ENCODE measurements at regions not wholly inside any gene's neighbourhood (a gene's known extent, or its start where the extent isn't known, plus 50 kb on each side); places are given as distances from the start of the nearest gene placed in this dataset.

DNA sequence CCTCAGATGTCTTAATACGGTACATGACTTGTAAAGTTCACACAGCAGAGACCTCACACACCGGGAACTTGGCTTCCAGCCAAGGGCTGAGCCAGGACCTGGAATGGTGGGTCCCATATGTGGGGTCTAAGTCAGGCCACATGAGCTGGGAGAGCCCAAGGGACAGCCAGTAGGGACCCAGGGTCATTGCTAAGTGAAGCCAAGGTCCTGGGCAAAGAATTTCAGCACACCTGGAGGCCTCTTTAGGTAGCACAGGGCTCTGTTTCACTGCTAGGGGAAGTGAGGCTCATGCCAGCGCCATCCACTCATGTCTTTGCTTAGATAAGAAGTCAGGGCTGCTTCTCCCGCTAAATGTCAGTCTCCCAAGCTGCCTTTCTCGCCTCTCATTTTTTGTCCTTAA, 116.6 kb upstream of the TLE3 start:
- DNase-seq, result no peak

DNA sequence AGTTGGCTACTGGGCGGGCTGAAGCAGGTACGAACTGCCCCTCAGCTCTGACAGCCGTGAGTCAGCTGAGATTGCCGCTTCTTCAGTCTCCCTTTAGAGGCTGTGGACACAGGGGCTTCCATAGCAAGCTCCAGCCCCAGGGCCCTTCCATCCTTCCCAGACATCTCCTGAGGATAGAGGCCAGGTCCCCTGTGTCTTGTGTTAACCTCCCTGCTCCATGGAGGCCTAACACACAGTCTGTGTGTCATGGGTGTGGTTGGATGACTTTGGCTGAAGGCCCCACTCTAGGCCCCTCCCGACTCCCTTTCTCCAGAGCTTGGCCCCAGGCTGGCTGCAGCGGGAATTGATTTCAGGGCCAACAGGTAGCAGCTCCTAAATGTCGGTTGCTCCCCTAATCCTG, 116.1 kb upstream of the TLE3 start:
- DNase-seq, result no peak

DNA sequence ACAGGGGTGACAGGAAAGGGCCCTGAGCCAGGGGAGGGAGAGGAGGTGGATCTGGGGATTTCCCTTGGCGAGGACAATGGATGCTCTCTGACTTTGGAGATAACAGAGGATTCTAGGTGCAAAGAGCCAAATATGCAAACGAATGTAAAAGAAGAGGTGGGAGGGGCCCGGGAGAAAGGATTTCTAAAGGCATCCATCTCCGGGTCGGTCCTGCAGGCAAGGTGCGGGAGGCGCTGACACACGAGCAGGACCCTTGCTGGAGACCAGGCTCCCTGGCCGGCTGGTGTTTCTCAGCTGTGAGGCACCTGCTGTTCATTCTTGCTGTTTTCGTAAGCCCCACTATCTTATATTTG, 115.2 kb upstream of the TLE3 start:
- no peak for DNase-seq

DNA sequence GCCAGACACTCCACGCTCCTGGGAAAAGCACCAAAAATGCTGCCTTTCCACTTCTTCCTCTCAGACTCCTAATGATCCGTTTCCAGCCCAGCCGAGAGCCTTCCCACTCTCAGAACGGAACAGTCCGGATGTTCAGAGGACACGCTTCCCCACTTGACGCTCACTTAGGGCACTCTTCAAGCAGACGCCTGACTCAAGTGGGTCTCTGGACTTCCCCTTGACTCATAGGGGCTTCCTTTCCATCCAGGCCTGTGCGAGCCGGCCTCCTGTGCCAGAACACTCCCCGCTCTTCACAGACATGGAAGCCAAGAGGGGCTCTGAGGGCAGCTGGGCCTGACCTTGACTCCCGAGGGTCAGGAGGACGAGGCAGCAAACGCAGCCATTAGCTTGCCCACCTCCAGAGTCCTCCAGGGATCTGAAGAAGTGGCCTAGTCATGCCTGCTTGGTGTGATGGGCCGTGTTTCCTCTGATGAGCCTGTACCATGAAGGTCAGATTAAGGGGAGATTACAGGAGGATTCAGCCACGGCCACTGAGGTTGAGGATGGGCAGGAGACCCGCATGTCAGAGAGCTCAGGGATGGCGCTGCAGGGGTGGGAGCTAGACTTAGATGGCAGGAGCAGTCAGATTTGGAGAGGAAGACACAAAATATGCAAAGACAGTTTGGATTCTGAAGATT, 114.7 kb upstream of the TLE3 start:
- DNase-seq, result no peak

DNA sequence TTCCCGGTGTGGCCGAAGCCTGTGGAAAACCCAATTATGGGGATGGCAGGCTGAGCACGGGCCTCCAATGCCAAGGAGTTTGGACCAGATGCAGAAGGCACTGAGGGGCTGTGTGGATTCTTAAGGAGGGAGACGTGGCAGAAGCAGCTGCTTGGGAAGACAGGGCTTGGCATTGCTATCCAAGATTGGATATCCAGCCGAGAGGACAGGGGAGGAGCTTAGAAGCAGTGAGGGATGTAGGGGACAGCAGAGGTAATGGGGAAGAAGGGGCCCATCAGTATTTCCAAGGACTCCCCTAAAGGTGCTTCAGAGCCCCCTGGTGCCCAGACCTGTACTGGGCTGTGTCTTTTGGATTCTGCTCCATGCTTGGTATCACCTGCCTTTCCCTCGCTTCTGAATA, 112.8 kb upstream of the TLE3 start:
- DNase-seq, result no peak

DNA sequence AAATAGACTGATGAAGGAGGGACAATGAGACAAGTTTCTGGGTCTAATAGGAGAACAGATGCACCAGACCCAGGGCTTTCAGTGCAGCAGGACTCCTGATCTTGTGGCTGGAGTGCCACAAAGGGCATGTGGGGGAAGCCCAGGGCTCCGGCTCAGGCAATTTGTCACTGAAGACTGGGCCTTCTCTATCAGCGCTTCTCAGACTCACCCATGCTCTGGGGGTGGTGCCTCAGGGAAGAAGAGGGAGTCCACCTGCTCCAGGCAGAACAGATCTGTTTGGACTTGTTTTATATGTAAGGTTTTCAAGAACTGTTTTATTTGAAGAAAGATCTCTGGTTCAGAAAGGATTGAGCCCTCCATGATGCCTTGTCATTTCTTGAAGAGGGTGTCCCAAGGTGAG, 112.4 kb upstream of the TLE3 start:
- DNase-seq, result no peak

DNA sequence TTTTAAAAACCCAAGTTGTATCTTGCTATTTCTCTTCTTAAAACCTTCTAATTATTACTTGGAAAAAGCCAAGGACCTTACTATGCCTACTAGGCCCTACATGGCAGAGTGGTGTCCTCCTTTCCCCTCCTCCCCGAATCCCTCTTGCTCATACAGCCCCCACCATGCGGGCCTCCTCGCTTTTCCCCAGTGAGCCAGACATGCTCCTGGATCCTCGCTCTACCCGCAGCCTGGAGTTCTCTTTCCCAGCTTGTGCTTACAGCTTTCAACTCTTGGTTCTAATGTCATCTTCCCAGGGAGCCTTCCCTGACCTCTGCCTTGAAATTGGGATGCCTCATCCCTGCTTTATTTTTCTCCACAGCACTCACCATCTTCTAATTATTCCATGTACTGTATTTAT, 111.8 kb upstream of the TLE3 start:
- DNase-seq, result no peak

DNA sequence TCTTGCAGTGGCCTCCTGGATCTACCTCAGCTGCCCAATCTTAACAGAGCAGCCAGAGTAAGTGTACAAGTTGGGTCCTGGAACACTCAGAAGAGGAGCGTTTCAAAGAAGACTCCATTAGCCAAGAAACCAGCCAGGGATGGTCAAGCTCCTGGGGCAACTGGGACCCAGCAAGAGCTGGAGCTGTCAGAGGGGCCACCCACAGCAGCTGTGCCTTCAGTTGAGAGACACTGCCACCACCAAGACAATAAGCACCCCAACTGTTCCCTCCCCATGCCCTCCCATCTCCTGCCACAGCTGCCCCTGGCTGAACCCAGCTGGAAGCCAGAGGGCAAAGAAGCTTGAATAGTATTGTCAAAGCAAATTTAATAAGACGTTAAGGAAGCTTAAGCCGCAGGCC, 110.6 kb upstream of the TLE3 start:
- DNase-seq, result no peak

DNA sequence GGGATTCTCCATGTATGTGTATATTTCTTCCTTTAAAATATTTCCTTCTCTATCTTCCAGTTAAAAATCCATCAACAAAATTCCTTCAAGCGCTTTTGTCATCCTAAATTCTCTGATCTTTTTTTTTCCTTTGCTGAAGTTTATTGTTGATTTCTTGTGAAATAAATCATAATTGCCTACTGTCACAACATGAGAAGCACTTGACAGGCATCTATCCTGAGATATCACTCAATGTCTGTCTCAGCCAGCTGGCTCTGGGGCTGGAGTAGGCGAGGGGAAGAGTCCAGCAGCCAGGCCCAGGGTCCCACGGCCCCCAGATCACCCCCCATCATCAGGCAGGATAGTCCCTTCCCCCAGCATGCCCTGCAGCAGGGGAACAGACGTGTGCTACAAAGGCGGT, 109.0 kb upstream of the TLE3 start:
- no peak for DNase-seq

DNA sequence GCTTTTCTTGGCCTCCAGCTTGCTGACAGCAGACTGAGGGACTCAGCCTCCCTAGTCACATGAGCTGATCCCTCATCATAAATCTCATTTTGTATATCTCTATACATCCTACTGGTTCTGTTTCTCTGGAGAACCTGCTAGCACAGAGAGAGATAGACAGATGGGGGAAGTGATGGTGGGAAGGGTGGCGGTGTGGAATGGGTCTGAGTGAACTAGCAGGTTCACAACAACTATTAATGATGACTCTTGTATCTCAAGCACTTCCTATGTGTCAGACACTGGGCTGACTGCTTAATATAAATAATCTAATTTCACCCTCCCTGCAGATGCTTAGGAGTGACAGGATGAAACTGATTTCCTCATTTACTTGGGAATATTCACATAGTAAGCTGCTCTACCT, 106.9 kb upstream of the TLE3 start:
- DNase-seq, result no peak

DNA sequence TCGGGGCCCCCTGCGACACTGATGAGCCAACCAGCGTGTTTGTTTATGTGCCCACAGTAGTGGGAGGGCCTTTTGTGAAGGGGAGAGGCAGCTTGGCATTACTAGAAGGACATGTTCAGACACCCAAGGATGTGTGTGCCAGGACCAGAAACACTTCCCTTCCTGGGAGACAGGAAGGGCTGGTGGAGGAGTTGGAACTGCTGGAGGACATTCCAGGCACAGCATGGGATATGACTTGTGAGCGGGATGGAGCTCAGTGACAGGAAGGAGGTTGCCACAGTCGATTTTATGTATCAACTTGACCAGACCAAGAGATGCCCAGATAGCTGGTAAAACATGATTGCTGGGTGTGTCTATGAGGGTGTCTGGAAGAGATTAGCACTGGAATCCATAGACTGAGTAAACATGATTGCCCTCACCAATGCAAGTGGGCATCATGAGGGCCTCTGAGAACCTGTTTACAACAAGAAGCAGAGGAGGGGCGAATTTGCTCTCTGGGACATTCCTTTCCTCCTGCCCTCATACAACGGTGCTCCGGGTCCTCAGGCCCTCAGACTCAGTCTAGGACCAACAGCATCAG, 106.4 kb upstream of the TLE3 start:
- DNase-seq, result no peak

DNA sequence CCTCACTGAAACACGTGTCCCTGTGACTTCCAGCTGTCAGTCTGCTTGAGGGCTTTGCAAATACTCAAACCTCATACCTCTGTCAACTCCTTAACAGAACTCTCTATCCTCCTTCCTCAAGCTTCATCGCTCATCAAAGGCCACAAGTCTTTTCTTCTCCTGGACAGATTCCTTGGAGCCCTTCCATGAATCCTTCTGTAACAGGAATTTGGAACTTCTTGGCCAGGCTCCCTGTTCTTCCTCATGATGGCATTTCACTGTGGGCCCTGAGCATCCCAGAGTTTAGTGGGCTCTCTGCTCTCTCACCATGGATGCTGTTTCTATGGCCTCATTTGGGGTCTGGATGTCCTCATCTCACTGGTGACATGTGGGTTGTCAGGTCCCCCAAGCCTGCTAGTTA, 105.0 kb upstream of the TLE3 start:
- no peak for DNase-seq

DNA sequence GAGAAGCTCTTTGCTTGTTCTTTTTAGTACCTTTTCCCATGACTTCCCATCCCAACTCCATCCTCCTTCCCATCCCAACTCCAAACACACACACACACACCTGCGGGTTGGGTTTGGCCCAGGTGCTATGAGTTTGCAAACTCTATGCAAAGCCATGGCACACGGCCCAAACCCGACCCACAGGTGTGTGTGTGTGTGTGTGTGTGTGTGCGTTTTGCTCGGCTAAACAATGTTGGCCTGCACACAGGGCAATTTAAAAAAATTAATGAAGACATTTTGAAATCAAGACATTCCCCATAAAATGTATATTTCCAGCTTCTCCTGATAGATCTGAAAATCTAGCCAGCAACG, 103.7 kb upstream of the TLE3 start:
- no peak for DNase-seq

DNA sequence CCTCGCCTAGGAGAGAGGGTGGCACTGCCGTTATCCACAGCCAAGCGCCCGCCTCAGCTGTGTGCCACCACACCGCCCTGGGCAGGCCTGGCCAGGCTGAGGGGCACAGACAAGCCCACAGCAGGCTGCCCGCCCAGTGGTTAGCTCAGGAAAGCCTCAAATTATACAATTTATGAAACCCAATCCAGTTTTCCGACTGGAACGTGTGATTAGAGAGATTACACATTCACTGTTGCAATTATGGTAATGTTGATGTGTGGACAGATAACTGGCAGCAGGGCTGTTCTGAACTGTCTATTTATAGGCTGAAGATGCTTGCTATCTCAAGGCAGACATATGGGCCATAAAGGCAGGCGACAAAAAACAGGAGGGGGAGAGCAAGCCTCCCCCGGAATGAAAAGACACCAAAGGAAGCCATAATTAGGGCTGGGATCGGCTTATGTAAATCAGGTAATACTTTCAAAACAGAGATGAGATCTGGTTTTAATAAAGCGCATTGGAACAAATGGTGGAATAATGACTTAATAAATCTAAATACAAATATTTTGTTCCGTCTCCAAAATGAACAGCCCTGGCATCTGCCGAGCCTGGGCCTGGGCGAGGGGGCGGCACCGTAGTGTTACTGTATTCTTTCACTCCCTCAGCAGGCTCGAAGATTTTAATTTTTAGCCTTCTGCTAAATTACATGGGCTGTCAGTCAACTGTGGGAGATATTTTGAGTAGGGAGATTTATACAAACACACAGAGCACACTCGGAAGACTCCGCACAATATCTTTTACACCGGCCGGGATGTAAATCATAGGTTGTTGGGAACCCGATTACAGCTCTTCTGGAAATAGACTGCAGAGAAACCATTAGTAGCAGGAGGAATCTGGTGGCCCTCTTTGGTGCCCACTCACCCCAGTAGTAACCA, 103.1 kb upstream of the TLE3 start:
- DNase-seq, result no peak

DNA sequence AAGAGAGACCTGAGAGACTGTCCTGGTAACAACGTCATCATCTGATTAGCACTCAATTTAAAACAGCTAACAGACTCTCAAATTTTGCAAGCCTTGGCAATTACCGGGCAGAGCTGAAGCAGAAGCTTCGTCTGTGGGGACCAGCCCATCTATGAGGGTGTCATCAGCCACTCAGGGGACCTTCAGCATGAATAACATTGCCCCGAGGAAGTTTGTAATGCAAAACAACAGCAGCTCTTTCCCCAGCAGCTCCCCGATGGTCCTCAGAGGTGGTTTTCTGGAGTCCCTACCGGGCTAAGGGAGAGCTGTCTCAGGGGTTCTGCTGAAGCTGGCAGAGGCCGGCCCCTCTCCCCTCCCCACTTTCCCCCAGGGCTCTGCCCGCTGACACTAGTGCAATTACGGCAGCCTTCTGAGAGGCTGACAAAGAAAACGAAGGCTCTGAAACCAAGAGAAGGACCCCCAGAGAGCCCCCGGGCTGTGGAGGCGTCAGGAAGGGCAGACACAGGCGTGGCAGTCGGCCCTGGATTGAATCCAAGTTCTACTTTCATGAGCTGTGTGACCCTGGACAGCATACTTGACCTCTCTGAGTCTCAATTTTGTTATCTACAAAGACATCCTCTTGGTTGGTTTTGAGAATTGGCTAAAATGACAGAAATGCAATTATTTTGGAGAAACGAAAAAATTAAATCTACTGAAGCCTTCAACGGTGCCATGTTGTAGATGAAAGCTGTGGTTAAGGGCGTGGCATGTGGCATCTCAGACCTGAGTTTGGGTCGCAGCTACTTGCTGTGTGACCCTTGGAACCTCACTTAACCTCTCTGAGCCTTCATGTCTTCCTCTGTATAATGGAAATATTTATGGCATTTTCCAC, 102.1 kb upstream of the TLE3 start:
- DNase-seq, result no peak

DNA sequence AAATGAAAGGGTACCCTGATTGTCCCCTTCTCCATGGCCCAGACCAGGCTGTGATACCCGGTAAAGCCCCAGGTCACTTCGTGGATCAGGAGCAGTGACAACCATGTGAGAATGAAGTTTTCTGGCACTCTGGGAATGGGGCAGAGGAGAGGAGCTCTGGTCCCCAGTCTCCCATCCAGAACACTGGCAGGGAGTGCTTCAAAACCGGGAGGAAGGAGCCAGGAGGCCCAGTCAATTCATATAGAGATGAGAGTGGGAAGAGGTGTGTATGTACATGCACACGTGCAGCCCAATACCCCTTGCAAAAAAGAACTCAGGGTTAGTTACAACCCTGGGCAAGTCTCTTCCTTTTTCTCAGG, 101.4 kb upstream of the TLE3 start:
- no peak for DNase-seq

DNA sequence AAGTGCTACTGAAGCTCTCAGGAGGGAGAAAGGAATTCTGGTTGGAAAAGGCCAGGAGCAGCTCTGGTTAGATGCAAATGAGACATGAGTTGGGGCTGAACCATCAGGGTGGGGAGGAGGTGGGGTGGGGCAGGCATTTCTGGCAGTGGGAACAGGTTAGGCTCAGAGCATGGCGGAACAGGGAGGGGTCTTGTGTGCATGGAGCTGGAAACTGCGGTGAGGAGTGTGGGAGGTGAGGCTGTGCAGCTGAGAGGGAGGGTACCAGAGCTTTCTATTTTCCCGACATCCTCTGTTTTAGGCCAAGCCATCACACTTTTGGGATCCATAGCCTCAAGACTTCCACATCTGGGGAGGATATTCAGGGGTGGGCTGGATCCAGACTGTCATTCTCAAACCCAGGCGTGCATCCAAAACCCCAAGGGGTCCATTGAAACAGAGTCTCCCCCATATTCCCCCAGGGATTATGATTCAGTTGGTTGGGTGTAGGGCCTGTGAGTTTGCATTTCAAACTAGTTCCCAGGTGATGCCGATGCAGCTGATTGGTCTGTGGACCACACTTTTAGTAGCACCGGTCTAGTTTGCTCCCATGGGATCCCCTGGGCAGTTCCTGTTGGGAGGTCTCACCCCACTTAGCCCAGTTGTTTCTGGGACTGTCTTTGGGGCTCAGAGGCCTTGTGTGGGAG, 100.9 kb upstream of the TLE3 start:
- no peak for DNase-seq

DNA sequence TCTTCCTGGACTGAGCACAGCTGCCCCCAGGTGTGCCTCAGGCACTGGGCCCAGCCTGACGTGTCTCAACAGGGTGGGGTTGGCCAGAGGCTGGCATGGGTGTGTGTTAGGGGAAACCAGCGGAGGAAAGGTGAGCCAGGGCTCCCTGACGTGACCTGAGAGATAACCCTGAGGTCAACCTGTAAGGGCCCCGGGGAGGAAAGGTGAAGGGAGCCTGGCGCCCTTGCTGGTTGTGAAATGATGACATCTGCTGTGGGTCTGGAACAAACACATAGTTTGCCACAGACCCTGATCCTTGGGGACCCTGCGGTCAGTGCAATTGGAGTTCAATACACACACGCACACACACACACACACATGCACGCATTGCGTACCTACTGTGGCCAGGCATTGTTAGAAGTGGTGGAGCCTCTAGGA, 100.2 kb upstream of the TLE3 start:
- no peak for DNase-seq

DNA sequence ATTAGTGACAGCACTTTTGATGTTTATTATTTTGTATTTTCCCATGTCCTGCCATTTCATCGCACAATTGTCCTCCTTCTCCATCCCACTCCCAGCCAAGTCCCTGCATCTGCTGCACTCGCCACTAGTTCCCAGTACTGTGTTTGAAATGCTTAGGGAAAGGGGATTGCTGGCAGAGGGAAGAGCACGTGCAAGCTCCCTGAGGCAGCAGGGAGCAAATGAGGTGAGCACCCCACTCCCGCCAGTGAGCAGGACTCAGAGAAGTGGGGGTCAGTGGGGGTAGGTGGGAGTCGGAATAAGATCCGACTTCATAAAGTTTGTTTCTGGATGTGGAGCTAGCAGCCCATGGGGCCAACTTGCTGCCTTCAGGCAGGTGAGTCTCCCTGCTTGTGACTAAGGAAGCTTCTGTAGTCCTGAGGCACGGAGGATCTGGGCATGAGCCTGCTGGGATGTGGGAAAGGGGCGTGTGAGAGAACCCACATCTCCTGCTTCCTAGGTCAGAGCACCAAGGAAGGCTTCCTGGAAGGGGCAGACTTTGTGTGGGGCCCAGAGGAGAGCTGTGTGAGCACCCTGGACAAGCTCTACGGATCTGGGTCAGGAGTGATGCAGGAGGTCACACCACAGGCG, 99.7 kb upstream of the TLE3 start:
- no peak for DNase-seq

DNA sequence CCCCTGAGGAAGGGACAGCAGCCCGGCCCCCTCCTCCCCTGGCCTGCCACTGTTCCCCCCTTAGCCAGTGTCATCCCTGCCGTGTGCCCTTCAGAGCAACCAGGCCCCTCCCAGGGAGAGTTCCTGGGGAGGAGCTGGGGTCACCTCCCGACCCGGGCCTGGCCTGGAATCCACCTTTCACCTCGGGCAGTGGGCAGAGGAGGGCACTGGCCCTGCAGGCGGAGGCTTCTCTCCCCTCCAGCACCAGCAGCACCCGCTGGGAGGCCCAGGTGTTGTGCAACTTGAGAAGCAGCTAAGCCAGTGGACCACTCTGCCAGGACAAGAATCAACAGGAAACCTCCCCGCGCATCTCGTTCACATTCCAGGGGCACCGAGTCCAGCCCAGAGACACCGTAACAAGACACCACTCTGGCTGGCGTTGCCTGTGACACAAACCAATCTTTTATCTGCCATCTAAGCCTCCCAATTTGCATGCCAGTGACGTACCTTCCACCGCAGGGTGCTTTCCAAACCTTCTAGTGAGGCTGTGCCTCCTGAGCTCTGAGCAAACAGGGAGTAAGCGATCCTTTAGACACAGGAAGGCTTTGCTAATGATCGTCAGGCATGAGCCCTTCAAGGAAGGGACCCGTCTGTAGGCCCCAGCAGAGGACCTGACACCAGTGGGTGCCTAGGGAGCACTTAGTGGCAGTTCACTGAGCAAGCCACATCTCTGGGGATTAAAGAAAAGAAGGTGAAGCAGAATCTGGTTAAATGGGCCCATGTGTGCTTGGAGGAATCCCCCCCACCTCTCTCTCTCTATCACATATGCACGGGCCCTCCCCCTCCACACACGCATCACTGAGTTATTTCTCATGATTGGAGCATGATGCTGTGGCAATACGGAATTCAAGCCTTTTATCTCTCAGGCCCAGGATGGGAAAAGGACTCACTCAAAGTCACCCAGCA, 98.9 kb upstream of the TLE3 start:
- peak; percentile 58 to 74 for DNase-seq
